H4 (cell line): ENCODE measurements at regions not wholly inside any gene's neighbourhood (a gene's known extent, or its start where the extent isn't known, plus 50 kb on each side); places are given as distances from the start of the nearest gene placed in this dataset.
"Not testable (repeated sequence)": the region's sequence is repeated elsewhere in the genome, so short reads cannot be mapped to it uniquely, and the experiment has no call there.

Source experiments
- DNase-seq: peaks from one replicate; pipeline ENCODE4 v3.0.0-alpha.2; 2015; ENCODE audit warnings: low spot score

- DNase-seq = peak; percentile 24
Observed at GRCh38 chr11:11010624-11011127, 152.8 kb upstream of the ZBED5 start.

DNA sequence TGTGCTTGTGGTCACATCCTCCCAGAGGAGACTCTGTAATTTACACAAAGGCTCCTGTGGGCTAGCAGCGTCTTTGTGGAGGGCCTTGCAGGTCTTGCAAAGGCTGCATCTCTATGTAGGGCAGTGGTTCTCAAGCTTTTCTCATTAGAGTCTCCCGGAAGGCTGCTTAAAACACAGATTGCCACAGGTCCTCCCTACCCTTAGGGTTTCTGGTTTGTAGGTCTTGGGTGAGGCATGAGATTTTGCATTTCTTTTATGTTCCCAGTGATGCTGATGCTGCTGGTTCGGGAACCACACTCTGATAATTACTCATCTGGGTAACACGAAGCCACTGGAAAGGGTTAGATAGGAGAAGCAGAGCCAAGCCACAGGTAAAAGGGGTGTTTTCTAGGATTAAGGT, 151.3 kb upstream of the ZBED5 start:
- no peak for DNase-seq

DNA sequence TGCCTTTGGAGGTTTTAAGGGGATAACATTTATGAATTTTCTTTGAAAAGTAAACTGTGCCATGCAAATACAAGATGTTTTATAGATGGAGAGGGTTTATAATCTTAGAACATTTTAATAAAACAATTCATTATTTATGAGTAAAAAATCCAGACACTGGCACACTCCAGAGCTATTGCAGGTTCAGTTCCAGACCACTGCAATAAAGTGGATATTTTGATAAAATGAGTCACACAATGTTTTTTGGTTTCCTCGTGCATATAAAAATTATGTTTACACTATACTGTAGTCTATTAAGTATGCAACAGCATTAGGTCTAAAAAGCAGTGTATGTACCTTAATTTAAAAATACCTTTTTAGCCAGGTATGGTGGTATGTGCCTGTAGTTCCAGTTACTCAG, 146.2 kb upstream of the ZBED5 start:
- no peak for DNase-seq

DNA sequence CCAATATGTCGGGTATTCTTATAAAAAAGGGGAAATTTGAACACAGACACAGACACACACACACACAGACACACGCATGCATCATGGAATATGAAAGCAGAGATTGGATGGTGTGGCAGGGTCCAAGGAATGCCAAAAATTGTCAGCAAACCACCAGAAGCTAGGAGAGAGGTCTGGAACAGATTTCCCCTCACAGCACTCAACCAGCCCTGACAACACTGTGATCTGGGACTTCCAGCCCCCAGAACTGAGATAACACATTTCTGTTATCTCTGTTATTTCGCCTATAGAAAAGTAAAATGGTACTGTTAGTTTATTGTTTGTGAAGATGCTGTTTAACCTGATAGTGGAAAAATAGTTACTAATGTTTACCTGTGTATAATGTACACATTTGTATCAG, 145.4 kb upstream of the ZBED5 start:
- DNase-seq = no peak

GRCh38 chr11:11000579-11001283, 142.9 kb upstream of the ZBED5 start:
- DNase-seq = no peak

DNA sequence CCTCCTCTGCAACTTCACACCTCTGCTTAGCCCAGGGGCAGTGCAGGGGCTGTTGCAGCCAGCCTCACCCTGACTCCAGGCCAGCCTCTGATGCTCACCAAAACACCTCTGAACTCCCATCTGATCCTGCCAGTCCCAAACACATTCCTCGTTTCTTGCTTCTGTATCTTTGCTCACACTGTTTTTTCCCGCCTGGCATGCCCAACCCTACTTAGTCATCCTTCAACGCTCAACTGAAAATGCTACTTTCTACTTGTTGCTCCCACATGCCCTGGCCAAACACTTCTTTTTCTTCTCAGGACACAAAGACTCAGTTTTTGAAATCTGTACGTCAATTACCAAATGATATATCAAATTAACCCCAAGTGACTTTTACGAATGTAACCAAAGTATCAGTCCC, 140.8 kb upstream of the ZBED5 start:
- DNase-seq = no peak

- DNase-seq = no peak
Observed at GRCh38 chr11:10996678-10997077, 138.8 kb upstream of the ZBED5 start.

- DNase-seq = no peak
Observed at GRCh38 chr11:10993640-10994039, 135.8 kb upstream of the ZBED5 start.

DNA sequence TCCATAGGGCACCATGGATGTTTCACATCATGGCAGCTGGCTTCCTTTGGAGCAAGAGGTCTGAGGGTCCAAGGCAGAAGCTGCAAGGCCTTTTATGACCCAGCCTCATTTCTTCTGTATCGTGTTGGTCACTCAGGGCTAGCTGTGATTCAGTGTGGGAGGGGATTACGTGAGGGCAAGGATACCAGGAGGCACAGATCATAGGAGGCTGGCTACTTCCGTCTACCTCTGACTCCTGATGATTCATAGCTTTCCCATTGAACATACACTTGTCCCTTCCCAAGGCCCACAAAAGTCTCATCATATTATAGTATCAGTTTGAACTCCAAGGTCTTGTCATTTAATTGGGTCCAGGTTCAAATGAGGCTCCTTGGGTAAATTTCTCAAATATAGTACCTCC, 135.3 kb upstream of the ZBED5 start:
- DNase-seq = no peak

DNA sequence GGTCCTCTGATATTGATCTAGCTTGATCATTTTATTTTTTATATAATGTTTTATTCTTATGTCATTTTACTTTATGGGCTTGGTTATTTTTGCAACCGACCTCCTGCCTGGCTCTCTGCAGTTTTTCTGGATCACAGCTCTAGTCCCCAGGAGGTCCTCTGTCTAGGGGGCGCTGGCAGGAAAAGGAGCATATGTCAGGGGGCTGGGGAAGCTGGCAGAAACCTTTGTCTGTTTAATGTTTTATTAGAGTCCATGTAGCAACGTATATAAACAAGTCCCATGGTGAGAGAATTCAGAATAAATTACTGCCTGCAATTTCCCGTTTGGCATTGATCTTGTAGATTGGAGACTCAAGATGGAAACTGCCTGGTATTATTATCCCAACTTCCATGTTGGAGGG, 133.5 kb upstream of the ZBED5 start:
- no peak for DNase-seq

- no peak for DNase-seq
Observed at GRCh38 chr11:10990637-10991193, 132.9 kb upstream of the ZBED5 start.

- no peak for DNase-seq
Observed at GRCh38 chr11:10990160-10990559, 132.3 kb upstream of the ZBED5 start.

- DNase-seq = no peak
Observed at GRCh38 chr11:10986006-10986405, 128.2 kb upstream of the ZBED5 start.

DNA sequence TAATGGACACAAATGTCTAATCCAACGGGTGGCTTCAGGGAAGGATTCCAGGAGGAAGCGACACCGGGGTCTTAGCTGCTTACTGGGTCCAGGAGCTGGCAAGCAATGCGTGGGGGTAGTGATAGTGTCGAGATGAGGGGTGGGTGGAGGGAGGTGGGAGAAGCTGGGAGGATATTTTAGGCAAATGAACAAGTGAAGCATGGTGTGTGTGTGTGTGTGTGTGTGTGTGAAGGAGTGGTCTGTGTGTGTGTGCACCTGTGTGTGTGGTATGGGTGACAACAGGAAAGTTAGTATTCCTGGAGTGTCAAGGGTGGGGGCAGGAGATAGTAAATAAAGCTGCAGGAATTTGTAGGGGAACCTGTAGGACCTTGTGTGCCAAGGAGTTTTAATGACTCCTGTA, 126.9 kb upstream of the ZBED5 start:
- DNase-seq = no peak

GRCh38 chr11:10984250-10984649, 126.4 kb upstream of the ZBED5 start:
- no peak for DNase-seq

DNA sequence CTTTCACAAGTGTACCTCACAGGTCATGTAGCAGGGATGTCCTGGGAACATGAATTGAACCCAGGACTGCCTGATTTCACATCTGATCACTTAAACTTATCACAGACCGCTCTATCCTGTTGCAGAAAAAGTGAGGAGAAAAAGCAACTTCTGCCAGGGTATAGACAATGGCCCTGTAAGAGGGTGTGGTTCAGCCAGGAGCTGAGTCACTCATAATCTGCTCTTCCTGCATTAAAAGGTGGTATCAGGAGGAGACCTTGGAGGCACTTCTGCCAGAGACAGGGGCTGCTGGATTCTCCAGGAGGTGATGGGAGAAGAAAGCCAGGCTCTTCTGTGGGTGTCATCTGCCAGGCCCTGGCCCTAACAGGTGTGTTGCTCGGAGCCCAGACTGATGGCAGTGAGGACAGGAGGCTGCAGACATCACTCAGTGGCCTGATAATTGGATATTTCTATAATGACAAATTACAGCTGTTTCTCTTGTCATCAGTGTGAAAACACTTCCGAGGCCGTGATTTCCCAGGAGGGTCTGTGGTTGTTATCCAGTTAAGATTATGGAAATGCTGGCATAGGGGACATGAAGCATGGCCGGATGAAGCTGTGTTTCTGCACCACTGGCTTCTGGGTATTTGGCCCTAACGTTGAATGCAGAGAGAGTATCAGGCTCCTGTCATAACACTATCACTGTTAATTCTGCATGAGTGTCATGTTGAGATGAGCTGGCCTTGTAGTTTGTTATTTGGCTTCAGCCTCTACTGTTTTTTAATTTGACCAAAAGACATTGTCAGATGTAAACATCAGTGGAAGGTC, 125.1 kb upstream of the ZBED5 start:
- no peak for DNase-seq

DNA sequence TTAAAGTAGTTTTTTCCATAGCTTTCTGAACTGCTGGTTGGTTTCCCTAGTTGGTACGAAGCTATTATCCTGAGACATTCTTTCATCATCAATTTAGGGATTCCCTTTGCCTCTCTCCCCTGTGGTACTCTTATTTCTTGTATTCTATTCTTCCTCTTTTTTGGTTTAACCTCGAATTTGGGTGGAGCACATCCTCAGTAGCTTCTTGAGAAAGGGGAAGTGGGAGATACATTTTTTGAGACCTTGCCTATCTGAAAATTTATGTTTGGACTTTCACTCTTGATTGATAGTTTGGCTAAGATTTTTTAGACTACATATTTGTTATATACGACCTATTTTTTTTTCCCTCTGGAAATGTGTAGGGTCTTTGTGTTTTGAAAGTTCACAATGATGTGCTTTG, 121.7 kb upstream of the ZBED5 start:
- DNase-seq = no peak

GRCh38 chr11:10978198-10978597, 120.3 kb upstream of the ZBED5 start:
- no peak for DNase-seq

GRCh38 chr11:10975287-10975721, 117.5 kb upstream of the ZBED5 start:
- no peak for DNase-seq

GRCh38 chr11:10973416-10973815, 115.6 kb upstream of the ZBED5 start:
- DNase-seq = no peak

- no peak for DNase-seq
Observed at GRCh38 chr11:10970926-10971325, 113.1 kb upstream of the ZBED5 start.

DNA sequence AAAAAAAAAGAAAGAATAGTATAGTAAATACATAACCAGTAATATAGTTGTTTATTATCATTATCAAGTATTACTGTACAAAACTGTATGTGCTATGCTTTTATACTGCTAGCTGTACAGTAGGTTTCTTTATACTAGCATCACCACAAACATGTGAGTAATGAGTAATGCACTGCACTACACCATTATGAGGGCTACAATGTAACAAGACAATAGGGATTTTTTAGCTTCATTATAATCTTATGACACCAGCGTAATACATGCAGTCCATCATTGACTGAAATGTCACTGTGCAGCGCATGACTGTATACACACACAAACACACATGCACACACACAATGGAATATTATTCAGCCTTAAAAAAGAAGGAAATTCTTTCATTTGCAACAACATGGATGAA, 111.5 kb upstream of the ZBED5 start:
- DNase-seq = no peak

- not testable (repeated sequence) for DNase-seq
Observed at GRCh38 chr11:10956884-10957283, 99.0 kb upstream of the ZBED5 start.
